GM19438 (cell line): ENCODE measurements at regions not wholly inside any gene's neighbourhood (a gene's known extent, or its start where the extent isn't known, plus 50 kb on each side); places are given as distances from the start of the nearest gene placed in this dataset.

Source experiments
- ATAC-seq: cut with Tn5 transposase; IDR thresholded peaks from one replicate; pipeline ENCODE4 v1.9.1; 2021; ENCODE audit warnings: low read depth; ENCODE audit not compliant: unreplicated experiment

DNA sequence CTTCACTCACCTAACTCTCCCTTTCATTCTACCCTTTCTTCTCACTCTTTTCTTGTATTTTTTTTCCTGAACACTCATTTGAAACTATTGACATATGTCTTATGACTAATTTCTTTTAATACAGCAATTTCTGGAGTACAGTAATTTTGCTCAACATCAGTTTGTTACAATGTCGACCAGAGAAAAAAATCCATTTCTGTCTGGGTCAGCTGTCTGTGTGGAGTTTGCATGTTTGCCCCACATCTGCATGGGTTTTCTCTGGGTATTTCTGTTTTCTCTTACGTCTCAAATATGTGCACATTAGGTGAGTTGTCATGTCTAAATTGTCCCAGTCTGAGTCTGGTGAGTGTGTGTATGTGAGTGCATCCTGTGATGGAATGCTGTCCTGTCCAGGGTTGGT lies 294.8 kb downstream of the HS3ST1 start:
- no peak for ATAC-seq

- no peak for ATAC-seq
Measured at GRCh38 chr4:11132478-11132877, 296.2 kb downstream of the HS3ST1 start.

DNA sequence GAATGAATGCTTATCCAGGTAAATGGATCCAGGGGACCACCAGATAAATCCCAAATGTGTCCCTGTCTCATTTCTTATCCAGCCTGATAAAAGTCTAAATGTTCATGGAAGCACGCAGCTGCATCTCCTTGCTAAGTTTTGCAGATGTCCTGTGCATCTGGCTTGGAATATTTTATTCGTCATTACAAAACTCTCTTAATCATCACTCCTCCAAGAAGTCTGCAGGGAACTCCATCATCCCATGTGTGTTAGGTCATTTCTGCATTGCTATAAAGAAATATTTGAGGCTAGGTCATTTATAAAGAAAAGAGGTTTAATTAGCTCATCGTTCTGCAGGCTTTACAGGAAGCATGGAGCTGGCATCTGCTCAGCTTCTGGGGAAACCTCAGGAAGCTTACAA lies 297.2 kb downstream of the HS3ST1 start:
- no peak for ATAC-seq

DNA sequence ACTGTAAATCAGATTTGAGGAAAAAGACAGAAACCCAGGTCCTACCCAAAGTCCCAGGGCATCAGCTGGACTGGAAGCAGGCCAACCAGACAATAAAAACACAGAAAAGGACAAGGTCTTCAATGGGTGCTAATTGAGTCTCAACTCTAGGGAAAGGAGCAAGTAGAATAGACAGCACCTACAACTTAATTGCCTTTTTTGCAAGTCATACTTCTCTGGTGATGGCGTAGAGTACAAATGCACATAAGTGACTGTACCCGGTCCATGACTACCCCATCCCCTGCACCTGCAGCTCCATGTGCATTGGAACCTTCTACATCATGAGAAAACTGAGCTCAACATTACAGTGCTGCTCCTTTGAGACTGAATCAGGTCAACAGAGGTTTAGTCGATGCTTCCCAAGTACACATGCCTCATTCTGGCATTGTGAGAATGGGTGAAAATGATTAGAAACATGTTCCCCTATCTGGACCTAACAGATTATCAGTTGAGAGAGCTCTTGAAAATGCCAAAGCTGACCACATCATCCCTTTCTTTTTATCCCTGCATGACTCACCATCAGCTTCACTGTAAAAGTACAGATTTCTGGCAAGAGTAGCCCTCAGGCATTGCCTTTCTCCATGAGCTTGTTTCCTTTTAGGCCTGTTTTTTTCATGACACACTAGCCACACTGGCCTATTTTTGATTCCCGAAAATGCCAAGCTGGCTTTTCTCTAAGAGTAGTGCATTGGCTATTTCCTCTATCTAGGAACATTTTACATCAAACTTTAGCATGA lies 298.3 kb downstream of the HS3ST1 start:
- ATAC-seq, result no peak

DNA sequence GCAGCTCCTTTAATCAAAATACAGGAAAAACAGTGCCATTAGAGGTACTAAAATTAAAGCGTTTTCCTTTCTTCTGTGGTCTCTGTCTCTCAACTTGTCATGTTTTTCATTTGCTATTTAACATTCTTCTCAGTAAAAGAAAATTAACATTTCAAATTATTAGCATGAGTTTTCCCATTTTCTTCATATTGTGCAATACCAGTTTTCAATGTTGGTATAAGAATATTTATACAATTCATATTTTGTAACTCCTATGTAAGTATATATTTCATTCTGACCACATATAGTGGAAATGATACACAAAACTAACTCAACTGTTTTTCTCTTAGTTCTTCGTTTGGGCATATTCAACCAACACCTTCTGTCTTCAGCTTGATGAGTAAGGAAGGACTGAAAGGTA lies 308.3 kb downstream of the HS3ST1 start:
- ATAC-seq, result no peak

- no peak for ATAC-seq
Measured at GRCh38 chr4:11119474-11119873, 309.2 kb downstream of the HS3ST1 start.

DNA sequence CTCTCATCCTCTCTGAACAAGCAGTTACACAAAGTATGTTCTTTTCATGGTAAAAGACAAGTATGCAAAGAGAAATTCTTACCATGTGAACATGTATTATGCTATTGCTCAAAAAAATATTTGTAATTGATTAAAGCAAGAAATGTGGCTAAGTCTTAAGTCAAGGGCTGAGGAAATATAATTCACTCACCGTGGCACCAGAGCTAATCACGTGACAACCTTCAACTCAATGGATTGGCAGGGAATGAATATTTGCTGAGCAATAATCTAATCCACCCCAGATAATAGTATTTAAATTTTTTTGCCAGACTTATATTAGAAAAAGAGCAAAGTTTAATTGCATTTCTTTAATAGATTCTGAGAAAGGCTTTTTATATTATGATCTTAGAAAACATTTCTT lies 310.2 kb downstream of the HS3ST1 start:
- no peak for ATAC-seq

- ATAC-seq, result no peak
Measured at GRCh38 chr4:11116940-11117339, 311.8 kb downstream of the HS3ST1 start.

DNA sequence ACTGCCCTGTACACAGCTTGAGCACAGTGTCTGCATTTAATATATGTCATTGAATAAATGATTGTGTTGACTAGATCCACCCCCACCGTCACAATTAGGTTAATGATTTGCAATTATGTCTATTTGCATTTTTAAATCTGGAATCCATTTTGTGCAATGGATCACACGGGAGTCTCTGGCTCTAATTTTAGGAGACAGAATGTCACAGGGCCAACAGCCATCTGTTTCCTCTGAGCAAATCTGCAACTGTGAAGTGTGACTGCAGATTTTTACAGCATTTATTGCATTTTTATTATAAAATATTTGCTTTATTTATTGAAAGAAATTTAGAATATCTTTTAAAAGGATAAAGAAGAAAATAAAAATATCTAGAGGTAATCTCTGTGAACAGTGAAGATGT lies 316.8 kb downstream of the HS3ST1 start:
- ATAC-seq, result no peak

DNA sequence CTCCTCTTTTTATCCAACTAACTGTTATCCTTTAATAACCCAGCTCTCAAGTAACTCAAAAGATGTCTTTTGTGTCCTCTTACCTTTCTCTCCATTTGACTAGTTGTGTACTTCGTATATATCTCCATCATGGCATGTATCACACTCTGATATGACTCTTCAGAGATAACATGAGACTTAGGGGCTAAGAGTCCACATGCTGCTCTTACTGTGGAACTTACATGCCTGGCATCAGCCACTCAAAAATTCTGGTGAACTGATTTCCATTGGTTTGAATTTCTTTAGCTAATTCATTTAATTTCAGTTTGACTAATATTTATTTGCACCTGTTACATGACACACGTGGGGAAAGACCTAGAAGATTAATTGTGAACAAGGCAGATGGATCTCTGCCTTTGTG lies 317.3 kb downstream of the HS3ST1 start:
- ATAC-seq, result no peak

DNA sequence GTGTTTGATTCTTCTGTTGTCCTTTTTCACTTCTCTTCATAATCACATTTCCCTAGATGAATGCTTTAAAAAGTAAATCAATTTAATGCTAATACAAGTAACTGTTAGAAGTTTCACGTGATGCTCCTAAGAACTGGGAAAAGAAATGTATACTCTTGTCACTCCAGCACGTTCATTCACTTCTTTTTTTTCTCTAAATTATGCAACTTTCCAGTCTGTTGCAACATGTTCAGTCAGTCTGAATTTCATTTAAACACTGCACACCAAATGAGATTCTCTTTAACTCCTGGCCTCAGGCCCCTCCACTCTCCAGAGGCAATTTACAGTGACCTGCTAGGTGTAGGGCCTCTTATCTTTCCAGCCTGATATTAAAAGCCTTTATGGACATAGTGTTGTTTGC lies 321.9 kb downstream of the HS3ST1 start:
- ATAC-seq, result no peak

- ATAC-seq, result no peak
Measured at GRCh38 chr4:11106190-11106589, 322.5 kb downstream of the HS3ST1 start.

DNA sequence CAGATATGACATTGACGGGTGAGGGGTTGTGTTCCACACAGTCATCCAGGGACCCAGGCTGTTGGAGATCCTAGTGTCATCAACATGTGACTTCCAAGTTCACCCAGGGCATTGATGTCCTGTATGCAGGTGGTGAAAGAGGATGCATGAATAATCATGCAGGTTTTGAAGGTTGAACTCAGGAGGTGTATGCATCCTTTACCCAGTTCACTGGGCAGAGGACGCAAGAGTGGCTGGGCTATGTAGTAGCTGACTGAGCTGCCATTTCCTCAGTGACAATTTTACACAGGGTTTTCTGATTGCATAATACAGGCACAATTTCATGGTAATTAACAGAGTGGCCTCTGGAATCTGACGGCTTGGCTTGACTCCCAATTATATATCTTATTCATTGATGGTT lies 323.0 kb downstream of the HS3ST1 start:
- no peak for ATAC-seq

DNA sequence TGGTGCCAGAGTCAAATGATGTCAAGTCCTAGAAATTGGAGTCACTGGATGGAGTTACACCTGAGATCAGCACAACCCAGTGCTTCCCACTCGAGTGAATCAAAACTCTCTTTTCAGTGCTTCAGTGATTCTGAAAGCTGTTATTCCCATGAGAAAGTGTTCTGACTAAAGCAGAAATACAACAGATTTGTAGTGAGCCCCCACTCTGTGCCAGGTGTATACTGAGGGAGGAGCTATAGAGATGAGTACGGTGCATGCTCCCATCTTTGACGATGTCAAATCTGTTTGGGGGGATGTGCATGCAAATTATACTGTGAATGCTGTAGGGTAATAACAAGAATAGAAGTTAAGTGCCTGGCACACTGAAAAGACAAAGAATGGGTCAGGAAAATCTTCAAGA lies 330.2 kb downstream of the HS3ST1 start:
- no peak for ATAC-seq

DNA sequence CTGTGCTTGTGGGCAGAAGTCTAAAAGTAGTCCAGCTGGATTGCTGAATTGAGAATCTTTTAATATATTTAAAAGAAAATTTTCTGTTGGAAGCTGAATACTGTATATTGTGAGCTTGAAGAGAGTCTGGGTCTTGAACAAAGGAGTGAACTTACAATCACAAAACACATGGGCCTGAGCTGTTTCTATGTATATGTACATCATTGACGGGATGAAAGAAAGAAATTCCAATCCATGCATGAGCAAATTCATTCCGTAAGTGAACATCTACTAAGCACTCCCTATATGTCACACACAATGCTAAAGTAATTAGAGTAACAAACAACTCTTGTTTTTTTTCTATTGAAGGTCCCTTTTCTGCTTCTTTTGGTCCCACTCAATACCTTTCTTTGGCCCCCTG lies 331.0 kb downstream of the HS3ST1 start:
- no peak for ATAC-seq

- ATAC-seq, result no peak
Measured at GRCh38 chr4:11081006-11081405, 347.7 kb downstream of the HS3ST1 start.

- no peak for ATAC-seq
Measured at GRCh38 chr4:11079171-11079570, 349.5 kb downstream of the HS3ST1 start.

DNA sequence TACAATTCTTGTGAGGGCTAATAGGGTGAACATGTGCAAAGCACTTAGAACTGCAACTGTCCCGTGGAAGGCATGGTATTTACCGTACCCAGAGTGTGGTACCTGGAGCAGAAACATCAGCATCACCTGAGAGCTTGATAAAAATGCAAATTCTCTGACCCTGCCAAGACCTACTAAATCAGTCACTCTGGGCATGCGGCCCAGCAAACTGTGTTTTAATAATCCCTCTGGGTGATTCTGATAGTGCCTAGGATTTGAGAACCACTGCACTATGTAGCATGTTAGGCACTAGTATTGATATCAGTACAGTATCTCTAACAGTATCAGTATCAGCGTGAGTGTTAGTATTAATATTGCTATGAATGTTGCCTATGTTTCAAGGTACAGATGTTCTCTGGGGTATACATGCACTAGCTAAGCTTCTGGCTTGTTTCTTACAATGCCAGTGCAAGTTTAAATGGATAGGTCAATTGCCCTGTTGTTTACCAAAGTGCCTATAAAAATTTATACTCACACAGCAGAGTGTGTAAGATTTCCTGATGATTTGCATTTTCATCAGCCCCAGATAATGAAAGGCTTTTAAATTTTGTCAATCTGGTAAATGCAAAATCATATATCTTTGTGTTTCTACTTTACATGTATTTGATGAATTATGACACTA lies 354.0 kb downstream of the HS3ST1 start:
- ATAC-seq, result no peak

GRCh38 chr4:11073621-11074051 lies 355.1 kb downstream of the HS3ST1 start:
- no peak for ATAC-seq

DNA sequence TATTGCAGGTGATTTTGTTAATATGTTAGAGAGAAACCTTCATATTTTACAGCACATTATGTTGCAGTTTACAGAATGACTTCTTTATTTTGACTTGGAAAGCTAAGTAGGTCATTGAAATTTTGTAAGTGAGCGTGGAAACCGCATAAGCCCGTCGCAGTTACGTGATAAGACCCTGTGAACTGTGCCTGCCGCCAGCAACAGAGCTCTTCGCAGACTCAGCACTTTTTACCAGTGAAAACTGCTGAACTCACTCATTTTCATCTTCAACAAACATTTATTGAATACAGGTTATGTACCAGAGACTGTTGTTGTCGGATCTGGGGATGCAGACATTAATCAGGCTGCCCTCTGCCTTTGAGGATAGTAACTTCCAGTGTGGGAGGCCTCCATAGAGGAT lies 355.7 kb downstream of the HS3ST1 start:
- ATAC-seq, result no peak

- no peak for ATAC-seq
Measured at GRCh38 chr4:11072463-11072862, 356.2 kb downstream of the HS3ST1 start.

- ATAC-seq, result no peak
Measured at GRCh38 chr4:11070813-11071212, 357.9 kb downstream of the HS3ST1 start.
